GM23248 (cell line): ENCODE measurements at regions not wholly inside any gene's neighbourhood (a gene's known extent, or its start where the extent isn't known, plus 50 kb on each side); places are given as distances from the start of the nearest gene placed in this dataset.

ENCODE experiments used
- EZH2 ChIP-seq: fragments of 200-600 bp; sonication (generic); IDR thresholded peaks from 2 replicates; pipeline ENCODE4 v1.6.1; 2018; ENCODE audit warnings: antibody characterized with exemption, mild to moderate bottlenecking; ENCODE audit not compliant: insufficient read depth, poor library complexity, severe bottlenecking
- EZH2phosphoT487 ChIP-seq: fragments of 200-600 bp; sonication (generic); IDR thresholded peaks from 2 replicates; pipeline ENCODE4 v1.6.1; 2018; ENCODE audit warnings: antibody characterized with exemption, moderate library complexity, mild to moderate bottlenecking, low read depth; ENCODE audit not compliant: insufficient read depth

- no peak for TF ChIP-seq EZH2
- TF ChIP-seq EZH2phosphoT487 = no peak
Observed at GRCh38 chr10:91709394-91709798, 76.5 kb upstream of the PPP1R3C start.
